WERI-Rb-1 (cell line): ENCODE measurements at regions not wholly inside any gene's neighbourhood (a gene's known extent, or its start where the extent isn't known, plus 50 kb on each side); places are given as distances from the start of the nearest gene placed in this dataset.
"Not testable (repeated sequence)": the region's sequence is repeated elsewhere in the genome, so short reads cannot be mapped to it uniquely, and the experiment has no call there.

Experiments used
- DNase-seq: peaks from one replicate; pipeline ENCODE4 v3.0.0-alpha.2; 2020
- H3K27ac ChIP-seq: fragments of 250-450 bp; sonication (Bioruptor Pico); 2 replicates; pipeline ENCODE4 v1.5.1; 2020; ENCODE audit warnings: mild to moderate bottlenecking, moderate library complexity
- H3K27me3 ChIP-seq: fragments of 250-450 bp; sonication (Bioruptor Pico); 2 replicates; pipeline ENCODE4 v1.5.1; 2021; ENCODE audit warnings: mild to moderate bottlenecking, low read depth, moderate library complexity; ENCODE audit not compliant: insufficient read depth, severe bottlenecking
- H3K36me3 ChIP-seq: fragments of 250-450 bp; sonication (Bioruptor Pico); 2 replicates; pipeline ENCODE4 v1.5.1; 2020; ENCODE audit warnings: mild to moderate bottlenecking, moderate library complexity
- H3K4me3 ChIP-seq: 2 replicates; pipeline ENCODE4 v1.5.1; 2011; ENCODE audit warnings: low read depth, mild to moderate bottlenecking, control low read depth, low read length
- H3K9me3 ChIP-seq: fragments of 250-450 bp; sonication (Bioruptor Pico); 2 replicates; pipeline ENCODE4 v1.5.1; 2021; ENCODE audit warnings: mild to moderate bottlenecking, moderate library complexity; ENCODE audit not compliant: severe bottlenecking
- TF ChIP-seq, protein P1 (sequence below): IDR thresholded peaks from 2 replicates; pipeline ENCODE4 v1.5.1; 2011; ENCODE audit warnings: low read depth, mild to moderate bottlenecking, control low read depth, inconsistent platforms, low read length

DNA sequence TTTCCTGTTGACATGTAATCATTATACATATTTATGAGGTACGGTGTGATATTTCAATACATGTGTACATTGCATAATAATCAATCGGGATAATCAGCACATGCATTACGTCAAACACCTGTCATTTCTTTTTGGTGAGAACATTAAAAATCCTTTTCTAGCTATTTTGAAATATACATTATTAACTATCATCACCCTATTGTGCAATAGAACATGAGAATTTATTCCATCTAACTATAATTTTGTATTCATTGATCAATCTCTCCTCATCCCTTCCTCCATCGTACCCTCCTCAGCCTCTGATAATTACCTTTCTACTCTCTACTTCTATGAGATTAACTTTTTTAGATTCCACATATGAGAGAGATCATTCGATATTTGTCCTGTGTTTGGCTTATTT, 170.9 kb upstream of the GHR start:
- DNase-seq, result no peak
- Histone ChIP-seq H3K27me3 (peaks cover 25% of the 10 kb centered on the region), H3K9me3 (no peaks in the 10 kb centered on the region), H3K4me3 (no peak overlapping the region), H3K27ac (no peak overlapping the region), H3K36me3 (no peaks in the 10 kb centered on the region)
- TF ChIP-seq, protein P1, sequence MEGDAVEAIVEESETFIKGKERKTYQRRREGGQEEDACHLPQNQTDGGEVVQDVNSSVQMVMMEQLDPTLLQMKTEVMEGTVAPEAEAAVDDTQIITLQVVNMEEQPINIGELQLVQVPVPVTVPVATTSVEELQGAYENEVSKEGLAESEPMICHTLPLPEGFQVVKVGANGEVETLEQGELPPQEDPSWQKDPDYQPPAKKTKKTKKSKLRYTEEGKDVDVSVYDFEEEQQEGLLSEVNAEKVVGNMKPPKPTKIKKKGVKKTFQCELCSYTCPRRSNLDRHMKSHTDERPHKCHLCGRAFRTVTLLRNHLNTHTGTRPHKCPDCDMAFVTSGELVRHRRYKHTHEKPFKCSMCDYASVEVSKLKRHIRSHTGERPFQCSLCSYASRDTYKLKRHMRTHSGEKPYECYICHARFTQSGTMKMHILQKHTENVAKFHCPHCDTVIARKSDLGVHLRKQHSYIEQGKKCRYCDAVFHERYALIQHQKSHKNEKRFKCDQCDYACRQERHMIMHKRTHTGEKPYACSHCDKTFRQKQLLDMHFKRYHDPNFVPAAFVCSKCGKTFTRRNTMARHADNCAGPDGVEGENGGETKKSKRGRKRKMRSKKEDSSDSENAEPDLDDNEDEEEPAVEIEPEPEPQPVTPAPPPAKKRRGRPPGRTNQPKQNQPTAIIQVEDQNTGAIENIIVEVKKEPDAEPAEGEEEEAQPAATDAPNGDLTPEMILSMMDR, result no peak

DNA sequence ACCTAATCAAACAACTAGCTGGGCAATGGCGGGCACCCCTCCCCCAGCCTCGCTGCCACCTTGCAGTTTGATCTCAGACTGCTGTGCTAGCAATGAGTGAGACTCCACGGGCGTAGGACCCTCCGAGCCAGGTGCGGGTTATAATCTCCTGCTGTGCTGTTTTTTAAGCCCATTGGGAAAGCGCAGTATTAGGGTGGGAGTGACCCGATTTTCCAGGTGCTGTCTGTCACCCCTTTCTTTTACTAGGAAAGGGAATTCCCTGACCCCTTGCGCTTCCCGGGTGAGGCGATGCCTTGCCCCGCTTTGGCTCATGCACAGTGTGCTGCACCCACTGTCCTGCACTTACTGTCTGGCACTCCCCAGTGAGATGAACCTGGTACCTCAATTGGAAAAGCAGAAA, 163.3 kb upstream of the GHR start:
- not testable (repeated sequence) for H3K27me3 ChIP-seq, DNase-seq, H3K9me3 ChIP-seq, H3K27ac ChIP-seq, H3K4me3 ChIP-seq, H3K36me3 ChIP-seq

DNA sequence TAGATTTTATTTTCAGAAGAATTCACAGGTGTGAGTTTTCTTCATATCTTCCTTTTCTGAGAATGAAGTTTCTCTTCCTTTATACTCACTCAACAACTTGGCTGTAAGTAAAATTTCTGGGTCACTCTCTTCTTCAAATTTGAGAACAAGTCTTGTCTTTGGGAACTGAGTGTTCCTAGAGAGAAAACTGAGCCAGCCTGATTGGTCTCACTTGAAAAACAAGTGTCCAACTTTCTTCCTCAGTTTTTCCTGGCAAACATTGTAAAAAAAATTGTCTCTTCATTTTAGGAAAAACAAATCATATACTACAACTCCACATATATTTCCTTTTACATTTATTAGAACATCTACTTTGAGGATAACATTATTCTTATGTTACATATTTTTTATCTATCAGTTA, 156.1 kb upstream of the GHR start:
- no peaks in the 10 kb centered on the region for H3K36me3 ChIP-seq
- TF ChIP-seq, protein P1, result no peak
- H3K27ac ChIP-seq, result no peak overlapping the region
- H3K4me3 ChIP-seq, result no peak overlapping the region
- DNase-seq, result no peak
- H3K27me3 ChIP-seq, result no peaks in the 10 kb centered on the region
- no peaks in the 10 kb centered on the region for H3K9me3 ChIP-seq

DNA sequence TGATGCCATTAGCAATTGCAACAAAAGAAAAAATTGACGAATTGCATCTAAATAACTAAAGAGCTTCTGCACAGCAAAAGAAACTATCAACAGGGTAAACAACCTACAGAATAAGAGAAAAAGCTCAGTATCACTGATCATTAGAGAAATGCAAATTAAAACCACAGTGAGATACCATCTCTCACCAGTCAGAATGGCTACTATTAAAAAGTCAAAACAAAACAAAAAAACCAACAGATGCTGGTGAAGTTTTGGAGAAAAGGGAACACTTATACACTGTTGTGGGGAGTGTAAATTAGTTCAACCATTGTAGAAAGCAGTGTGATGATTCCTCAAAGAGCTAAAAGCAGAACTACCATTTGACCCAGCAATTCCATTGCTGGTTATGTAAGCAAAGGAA, 155.1 kb upstream of the GHR start:
- not testable (repeated sequence) for H3K4me3 ChIP-seq, H3K27ac ChIP-seq, H3K27me3 ChIP-seq, H3K9me3 ChIP-seq, H3K36me3 ChIP-seq, DNase-seq

DNA sequence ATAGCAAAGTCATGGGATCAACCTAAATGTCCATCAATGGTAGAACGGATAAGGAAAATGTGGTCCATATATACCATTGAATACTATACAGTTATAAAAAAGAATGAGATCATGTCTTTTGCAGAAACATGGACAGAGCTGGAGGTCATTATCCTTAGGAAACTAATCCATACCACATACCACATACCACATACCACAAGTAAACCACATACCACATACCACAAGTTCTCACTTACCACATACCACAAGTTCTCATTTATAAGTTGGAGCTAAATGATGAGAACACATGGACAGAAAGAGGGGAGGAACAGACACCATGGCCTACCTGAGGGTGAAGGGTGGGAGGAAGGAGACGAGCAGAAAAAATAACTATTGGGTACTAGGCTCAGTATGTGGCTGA, 154.6 kb upstream of the GHR start:
- Histone ChIP-seq H3K36me3 (no peaks in the 10 kb centered on the region), H3K27ac (no peak overlapping the region), H3K9me3 (no peaks in the 10 kb centered on the region), H3K27me3 (peaks cover 1% of the 10 kb centered on the region), H3K4me3 (no peak overlapping the region)
- TF ChIP-seq, protein P1, result no peak
- no peak for DNase-seq

DNA sequence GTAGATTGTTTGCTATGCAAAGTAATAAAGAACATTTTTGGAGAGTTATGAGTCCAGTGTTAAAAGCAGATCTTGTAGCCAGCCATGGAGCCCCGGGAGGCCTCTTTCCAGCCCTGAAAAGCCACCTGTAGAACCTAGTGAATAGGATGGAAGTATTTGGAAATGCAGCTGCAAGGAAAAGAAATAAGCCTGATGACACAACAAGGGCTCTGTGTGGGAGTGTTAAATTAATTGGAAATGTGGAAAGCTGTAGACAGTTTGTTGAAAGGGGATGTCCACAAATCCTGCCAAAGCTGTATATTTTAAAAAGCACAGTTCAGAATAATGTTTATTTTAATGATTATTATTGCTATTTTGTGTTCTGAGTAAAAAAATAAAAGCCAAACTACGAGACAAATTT, 152.5 kb upstream of the GHR start:
- DNase-seq, result no peak
- H3K27ac ChIP-seq, result no peak overlapping the region
- no peaks in the 10 kb centered on the region for H3K9me3 ChIP-seq
- no peak overlapping the region for H3K4me3 ChIP-seq
- TF ChIP-seq, protein P1, result no peak
- no peaks in the 10 kb centered on the region for H3K36me3 ChIP-seq
- peaks cover 5% of the 10 kb centered on the region for H3K27me3 ChIP-seq

DNA sequence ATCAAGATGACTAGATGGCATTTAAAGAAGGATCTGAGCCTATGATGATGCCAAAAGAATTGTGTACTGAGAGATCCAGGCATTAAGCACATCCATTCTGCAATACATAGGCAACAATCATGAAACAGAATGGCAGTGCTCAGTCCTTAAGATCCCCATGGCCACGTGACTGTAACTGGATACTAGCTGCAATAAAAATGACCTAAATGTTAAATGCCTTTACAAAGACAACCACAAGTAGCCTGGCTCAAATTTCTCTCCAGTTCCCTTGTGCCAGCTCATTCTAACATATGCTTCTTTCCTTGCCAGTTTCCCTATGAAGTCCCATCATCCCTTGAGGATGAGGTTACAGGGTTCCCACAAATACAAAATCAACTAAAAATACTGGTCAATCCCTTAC, 148.3 kb upstream of the GHR start:
- TF ChIP-seq, protein P1, result no peak
- no peak for DNase-seq
- peaks cover 18% of the 10 kb centered on the region for H3K27me3 ChIP-seq
- no peak overlapping the region for H3K4me3 ChIP-seq
- H3K27ac ChIP-seq, result no peak overlapping the region
- H3K36me3 ChIP-seq, result no peaks in the 10 kb centered on the region
- no peaks in the 10 kb centered on the region for H3K9me3 ChIP-seq
